ENCODE measurements at regions not wholly inside any gene's neighbourhood (a gene's known extent, or its start where the extent isn't known, plus 50 kb on each side); places are given as distances from the start of the nearest gene placed in this dataset.

DNA sequence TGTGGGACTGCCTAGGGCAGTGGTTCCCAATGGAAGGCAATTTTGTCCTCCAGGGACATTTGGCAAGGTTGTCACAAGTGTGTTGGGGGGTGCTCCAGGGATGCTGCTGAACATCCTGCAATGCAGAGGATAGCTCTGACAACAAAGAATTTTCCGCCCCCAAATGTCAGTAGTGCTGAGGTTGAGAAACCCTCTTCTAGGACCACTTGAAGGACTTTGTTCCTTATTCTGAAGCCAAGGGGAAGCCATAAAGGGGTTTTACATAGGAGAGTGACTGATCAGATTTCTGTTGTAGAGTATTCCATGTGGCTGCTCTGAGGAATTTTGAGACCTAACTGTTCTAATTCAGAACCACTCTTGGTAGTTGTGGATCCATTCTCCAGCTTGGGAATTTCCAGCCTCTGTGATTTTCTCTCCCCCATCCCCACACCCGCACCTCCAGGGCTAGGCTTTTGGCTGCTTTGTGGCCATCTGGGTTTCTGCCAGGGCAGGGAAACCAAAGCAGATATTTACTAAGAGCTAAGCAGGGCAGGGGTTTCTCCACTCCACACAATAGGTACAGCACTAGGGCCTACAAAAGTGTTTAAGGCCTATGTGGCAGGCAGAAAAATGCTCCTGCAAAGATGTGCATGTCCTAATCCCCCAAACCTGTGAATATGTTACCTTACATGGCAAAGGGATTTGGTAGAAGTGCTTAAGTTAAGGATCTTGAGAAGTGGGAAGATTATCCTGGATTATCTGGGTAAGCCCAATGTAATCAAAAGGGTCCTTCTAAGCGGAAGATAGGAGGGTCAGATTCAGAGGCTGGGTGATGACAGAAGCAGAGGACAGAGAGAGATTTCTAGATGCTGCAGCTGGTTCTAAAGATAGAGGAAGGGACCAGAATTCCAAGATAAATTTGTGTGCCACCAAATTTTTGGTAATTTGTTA lies 135.4 kb downstream of the TMEM17 start:
- DNase-seq (ENCODE audit: low read depth) = no peak

DNA sequence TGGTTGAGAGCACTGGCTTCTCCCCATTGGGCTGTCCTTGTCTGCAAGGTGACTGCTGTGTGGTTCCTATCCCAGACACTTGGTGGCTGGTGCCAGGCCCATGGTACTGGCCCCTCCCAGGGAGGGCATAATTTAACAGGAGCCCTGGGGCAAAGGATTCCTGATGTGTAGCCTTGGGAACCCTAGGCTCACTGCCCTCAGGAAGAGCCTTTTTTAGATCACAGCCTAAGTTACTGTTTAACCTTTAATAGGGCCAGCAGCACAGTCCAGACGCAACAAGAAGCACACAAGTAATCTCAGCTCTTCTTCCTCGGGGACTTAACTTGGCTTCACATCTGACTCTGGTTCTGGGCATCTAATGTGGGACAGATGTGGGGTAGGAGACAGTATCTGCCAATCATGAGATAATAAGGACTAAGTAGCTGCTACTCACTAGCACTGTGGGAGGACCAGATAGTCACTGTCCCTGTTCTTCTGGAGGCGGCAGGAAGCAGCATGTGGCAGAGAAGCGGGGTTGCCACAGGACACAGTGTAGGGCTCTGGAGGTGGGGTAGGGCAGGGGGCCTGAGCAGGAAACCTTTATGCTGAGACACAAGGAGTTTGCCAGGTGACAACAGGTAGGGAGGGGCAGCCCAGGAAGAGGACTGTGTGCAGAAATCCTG lies 136.3 kb downstream of the TMEM17 start:
- no peak for DNase-seq (ENCODE audit: low read depth)

DNA sequence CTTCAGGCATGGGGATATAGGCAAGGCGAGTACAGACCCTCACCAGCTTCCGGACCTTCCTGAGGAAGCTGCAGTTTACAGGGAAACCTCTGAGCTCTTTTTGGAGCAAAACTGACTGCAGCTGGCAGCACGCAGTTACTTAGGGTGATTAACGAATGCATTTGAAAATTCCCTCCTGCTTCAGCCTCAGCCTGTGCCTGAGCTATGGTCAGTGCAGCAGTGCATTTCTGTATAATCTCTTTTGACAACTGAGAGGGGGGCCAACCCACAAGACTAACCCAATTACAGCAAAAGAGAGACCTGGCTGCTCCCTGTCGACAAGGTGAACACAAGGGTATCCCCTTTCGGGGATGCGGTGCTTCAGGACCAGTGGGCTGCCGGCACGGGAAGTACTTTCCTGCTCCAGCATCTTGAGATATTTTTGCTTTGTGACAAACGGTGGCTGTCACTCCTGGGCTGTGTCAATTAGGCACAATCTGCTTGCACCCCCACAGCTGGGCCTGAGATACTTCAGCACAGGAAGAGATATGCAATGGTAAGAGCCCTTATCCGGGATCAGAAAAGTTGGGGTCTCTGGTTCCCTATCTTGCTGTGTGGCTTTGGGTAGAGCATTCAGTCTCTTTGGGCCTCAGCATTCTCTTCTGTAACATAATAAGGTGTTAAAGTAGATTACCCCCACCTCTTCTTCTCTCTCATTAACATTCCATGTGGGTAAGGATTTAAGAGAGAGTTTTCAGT lies 141.0 kb downstream of the TMEM17 start:
- DNase-seq (ENCODE audit: low read depth) = no peak

DNA sequence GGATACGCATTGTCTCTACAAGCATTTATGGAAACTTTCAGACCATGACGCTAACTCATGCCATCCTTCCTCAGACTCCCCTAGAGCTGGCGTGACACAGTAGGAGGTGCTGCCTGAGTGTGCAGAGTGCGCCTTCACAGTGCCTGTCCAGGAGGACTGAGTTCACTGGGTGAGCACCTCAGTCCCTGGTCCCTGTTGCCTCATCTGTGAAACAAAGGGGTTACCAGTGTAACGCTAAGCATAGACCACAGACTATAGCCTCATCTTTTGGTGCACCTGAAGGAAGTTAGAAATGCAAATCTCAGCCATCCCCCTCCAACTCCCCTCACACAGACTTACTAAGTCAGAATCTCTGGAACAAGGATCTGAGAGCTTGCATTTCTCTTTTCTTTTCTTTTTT lies 142.8 kb downstream of the TMEM17 start:
- no peak for DNase-seq (ENCODE audit: low read depth)

DNA sequence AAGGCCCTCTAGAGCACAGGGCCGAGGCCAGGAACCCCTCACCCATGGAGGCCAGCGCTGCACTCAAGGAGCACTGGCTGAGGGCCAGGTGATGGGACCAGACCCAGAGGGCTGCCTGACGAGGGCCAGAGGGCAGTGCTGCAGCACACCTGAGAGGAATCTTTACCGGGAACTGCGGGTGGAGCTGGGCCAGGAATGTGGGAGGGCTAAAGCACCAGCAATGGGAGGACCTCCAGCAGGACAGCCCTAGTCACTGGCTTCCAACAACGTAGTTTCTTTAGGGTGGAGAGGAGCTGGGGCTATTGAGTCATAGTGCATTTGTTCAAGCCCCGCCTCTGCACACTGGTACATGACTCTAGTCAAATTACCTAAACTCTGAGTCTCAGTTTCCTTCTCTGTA lies 143.4 kb downstream of the TMEM17 start:
- DNase-seq (ENCODE audit: low read depth) = no peak

DNA sequence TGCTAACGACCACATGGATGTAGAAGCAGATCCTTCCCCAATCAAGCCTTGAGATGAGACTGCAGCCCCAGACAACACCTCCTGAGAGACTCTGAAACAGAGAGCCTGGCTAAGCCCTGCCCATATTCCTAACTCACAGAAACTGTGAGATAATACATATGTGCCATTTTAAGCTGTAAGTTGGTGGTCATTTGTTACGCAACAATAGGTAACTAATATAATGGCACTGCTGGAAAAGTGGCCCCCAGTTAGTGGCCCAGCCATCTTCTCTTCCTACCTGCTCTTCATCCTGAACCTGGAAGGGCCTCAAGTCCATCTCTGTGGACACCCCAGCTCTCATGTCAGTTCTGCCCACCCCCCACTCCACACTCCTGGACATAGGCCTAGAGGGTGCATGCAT lies 144.0 kb downstream of the TMEM17 start:
- no peak for DNase-seq (ENCODE audit: low read depth)

DNA sequence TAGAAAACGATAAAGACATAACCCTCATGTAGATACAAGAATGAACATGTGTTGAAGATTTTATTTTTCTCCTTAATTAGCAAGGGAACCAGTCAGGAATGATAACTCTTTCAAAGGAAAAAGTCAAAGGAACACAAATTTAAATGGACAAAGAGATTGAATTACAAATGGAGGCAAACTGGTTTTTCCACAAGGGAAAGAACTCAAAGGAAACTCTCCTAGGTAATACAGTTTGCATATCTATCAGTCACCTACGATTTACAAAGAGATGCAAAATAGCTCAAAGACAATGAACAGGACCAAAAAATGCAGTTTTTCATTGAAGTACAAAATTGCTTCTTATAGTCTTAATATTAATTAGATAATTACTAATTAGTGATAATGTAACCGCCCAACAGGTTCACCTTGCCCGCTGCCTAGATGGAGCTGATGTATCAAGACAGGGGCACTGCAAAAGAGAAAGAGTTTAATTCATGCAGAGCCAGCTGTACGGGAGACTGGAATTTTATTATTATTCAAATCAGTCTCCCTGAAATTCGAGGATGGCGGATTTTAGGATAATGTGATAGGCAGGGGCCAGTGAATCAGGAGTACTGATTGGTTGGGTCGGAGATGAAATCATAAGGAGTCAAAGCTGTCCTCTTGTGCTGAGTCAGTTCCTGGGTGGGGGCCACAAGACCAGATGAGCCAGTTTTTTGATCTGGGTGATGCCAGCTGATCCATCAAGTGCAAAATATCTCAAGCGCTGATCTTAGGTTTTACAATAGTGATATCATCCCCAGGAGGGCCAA lies 151.0 kb downstream of the TMEM17 start:
- DNase-seq (ENCODE audit: low read depth) = no peak

DNA sequence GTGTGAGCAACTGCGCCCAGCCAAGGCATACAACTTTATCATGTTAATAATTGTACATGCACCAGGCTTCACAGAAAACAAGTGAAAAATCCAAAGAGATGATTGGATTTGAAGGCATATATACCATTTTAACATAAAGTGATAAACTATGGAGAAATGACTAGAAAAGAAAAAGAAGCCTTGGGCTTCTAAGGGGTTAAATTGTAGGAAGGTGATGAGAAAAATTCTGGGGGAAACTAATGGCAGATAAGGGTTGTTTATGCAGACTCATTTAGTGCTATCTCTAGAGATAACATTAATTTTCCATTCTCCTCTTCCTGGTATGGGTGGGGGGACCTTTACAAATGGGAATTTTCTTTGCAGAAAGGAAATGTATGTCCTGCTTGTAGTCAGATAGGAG lies 154.0 kb downstream of the TMEM17 start:
- no peak for DNase-seq (ENCODE audit: low read depth)

DNA sequence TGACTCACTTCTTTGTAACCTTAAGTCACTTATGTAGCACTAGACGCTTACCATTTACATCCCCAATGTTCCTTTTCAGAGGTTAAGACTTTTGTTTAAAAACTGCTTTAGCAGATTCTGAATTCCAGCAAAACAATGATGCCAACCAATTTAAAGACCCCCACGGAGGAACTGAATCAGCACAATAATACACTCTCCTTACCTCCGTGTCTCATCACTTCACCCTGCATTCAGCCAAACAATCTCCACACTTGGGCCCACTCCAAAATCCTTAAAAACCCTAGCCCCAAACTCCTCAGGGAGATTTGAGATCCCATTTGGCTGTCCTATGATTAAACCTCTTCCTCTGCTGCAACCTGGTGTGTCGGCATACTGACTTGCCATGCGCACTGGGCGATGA lies 153.9 kb downstream of the B3GNT2 start:
- no peak for DNase-seq (ENCODE audit: low read depth)

DNA sequence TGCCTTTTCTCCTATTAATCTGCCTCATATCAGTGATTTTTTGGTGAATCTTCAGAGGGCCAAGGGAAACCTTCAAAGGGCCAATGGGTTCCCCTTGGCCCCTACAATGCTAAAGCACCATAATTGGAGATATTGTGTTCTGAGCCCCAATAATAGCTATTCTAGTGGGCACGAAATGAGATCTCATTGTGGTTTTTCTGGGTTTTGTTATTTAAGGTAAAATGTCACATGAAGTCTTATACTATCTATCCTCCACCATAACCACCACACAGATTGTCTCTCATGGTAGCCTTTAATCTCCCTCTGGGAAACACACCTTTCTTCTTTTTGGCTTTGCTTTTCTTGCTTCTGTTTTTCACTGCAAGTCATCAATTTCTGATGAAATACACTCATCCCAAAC lies 152.8 kb downstream of the B3GNT2 start:
- no peak for DNase-seq (ENCODE audit: low read depth)

DNA sequence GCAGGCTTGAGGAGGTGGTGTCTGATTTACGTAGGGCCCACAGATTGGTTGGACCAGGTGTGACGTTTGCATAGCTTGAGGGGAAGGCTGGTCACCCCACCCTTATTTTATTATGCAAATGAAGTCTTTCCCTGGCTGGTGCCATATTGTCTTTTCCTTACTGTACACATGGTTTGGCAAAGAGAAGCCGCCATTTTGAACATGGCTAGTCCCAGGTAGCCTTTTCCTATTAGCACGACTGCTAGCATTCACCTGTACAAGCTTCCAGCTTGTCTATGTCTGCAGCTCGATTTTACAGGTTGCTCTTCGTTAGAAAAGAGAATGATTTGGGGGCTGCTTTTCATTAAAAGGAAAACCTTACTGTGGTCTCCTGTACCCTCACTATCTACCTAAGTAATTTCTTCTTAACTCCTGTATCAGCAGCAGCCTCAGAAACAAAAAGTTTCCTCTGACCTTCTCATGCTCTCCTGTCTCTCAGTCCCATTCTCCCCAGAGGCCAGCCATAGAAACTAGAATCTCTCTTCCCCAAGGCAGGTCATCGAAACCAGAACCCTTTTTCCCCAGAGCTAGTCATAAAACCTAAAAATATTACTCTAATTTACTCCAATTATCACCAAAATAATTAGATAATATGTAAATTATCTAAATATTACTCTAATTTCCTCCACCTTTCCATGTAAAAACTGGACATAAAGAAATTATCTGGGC lies 151.8 kb downstream of the B3GNT2 start:
- DNase-seq (ENCODE audit: low read depth) = no peak

DNA sequence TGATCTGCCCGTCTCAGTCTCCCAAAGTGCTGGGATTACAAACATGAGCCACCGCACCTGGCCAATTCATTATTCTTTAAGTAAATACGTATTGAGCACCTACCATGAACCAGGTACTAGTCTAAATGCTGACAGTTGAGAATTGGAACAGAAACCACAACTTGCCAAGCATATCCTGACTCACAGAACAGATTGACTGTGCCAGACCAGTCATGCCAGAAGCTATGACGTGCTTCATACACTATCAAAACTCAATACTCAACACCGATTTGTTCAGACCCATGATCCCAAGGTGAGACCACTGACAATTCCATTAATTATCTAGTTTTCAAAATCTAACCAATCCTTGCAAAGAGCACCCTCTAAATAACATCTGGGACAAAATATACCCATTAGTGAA lies 148.6 kb downstream of the B3GNT2 start:
- DNase-seq (ENCODE audit: low read depth) = no peak

DNA sequence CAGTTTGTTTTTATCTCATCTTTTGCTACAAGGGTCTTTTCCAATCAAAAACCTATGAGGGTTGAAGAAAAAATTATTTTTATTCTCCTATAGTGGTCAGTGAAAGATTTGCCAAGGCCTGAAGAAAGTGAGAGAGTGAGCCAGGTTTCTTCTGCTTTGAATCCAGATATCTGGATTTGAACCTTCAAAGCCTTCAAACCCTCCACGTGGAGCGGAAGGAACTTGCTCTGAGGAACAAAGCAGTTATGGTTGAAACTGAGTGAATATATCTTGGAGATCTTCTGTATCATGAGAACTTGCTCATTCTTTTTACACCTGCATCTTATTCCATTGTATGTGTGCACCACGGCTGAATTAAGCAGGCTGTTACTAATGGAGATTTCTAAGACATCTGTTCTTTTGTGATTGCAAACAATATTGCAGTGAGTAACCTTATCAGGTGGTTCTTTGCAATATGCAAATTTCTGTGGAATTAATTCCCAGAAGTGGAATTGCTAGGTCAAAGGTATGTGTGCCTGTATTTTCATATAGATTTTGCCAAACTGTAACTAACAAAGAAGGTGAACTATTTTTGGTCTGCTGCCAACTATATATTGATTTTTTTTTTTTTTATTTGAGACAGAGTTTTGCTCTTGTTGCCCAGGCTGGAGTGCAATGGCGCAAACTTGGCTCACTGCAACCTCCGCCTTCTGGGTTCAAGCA lies 147.9 kb downstream of the B3GNT2 start:
- no peak for DNase-seq (ENCODE audit: low read depth)

DNA sequence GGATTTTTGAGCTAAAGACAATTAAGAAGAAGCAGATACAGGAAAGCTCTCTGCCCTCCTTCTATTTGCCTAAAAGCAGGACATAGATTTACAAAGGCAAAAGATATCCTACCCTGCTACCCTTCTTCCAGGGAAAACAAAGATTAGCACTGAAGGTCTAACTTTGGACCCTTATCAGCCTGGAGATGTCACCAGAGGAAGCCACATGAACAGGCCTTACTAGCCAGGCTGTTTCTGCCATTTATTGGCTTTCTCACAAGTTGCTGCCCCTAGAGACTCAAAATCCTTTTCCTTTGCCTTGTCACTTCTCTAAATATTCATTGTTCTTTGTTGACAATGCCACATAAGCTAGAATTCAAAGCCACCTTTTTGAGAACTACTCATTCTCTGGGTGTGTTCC lies 147.3 kb downstream of the B3GNT2 start:
- DNase-seq (ENCODE audit: low read depth) = no peak

DNA sequence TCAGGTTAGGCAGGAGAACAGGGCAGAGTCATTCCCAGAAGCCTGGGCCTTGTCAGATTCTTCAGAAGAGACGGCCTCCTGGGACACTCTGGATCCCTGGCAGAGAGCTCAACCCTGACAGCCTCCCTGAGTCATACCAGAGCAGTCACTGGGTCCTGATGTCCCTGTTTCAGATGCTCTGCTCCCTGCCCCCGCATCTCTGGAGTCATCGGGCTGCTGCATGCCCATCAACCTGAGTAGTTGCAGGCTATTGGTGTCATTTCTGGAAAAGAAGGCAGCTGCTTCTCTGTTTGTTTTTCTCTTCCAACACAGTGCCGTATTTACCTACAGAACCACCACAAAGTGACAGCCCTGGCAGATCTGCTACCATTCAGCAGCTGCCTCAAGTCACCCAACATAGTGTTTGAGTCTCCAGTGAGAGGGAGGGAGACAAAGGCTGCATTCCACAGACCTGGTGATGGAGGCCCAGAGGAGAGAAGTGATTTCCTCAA lies 145.1 kb downstream of the B3GNT2 start:
- DNase-seq (ENCODE audit: low read depth) = peak; percentile 19

DNA sequence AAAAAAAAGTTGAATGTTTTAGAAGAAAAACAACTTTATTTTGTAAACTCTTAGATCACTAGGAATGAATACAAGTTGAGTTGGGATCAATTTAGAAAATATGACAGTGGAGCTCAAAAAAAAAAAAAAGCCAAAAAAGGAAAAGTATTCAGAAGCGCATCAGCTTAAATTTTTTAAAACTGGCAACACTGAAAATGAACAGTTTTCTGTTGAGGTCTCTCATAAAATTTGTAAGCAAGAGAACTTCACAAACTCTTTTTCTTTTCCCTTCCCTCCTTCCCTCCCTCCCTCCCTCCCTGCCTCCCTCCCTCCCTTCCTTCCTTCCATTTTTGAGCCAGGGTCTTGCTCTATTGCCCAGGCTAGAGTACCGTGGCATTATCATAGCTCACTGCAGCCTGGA lies 143.9 kb downstream of the B3GNT2 start:
- no peak for DNase-seq (ENCODE audit: low read depth)

DNA sequence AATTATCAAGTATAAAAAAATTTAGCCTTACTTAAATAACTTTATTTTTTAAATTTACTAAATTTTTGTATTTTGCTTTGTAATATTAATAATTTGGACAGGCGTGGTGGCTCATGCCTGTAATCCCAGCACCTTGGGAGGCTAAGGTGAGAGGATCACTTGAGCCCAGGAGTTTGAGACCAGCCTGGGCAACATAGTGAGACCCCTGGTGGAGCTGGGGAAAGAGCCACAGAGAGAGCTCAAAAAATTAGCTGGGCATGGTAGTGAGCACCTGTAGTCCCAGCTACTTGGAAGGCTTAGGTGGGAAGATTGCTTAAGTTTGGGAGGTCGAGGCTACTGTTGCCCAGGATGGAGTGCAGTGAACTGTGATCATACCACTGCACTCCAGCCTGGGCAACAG lies 143.5 kb downstream of the B3GNT2 start:
- no peak for DNase-seq (ENCODE audit: low read depth)

DNA sequence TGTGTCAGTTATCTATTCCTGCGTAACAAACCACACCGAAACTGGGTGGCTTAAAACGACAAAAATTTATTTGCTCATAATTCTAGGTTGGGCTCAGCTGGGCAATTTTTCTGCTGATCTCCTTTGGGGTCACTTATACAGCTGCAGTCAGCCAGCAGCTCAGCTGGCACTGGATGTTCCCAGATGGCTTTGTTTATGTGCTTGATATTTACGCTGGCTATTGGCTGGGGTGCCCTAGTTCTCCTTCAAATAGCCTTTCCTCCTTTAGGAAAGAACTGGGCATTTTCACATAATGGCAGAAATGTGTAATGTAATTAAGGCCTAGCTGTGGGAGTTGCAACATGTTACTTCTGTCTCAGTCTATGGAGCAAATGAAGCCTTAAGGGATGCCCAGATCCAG lies 142.2 kb downstream of the B3GNT2 start:
- DNase-seq (ENCODE audit: low read depth) = no peak

DNA sequence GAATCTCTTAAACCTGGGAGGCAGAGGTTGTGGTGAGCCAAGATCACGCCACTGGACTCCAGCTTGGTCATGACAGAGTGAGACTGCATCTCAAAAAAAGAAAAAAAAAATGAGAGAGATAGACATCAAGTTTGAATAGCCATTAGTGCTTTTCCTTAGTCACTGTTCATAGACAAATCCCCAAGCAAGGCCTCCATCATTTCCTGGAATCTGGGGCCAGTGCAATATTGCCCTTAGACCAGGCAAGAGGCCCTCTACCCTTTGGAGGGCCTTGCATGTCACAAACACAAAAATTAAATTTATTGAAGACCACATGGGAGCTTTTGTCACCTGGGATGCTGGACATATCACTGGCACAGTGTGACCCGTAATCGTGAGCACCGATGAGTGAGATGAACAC lies 141.5 kb downstream of the B3GNT2 start:
- no peak for DNase-seq (ENCODE audit: low read depth)

DNA sequence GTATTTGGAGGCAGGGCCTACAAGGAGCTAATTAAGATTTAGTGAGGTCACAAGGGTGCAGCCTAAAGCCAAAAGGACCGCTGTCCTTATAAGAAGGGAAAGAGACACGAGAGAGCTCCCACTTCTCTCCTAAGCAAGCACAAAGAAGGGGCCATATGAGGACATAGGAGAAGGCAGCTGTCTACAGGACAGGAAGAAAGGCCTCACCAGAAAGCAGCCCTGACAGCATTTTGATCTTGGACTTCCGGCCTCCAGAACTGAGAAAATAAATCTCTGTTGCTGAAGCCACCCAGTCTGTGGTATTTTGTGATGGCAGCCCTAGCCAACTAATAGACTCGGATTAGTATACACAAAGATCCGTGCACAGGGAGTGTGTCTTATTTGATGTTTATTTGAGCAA lies 139.7 kb downstream of the B3GNT2 start:
- DNase-seq (ENCODE audit: low read depth) = no peak
